ENCODE measurements at regions not wholly inside any gene's neighbourhood (a gene's known extent, or its start where the extent isn't known, plus 50 kb on each side); places are given as distances from the start of the nearest gene placed in this dataset.

DNA sequence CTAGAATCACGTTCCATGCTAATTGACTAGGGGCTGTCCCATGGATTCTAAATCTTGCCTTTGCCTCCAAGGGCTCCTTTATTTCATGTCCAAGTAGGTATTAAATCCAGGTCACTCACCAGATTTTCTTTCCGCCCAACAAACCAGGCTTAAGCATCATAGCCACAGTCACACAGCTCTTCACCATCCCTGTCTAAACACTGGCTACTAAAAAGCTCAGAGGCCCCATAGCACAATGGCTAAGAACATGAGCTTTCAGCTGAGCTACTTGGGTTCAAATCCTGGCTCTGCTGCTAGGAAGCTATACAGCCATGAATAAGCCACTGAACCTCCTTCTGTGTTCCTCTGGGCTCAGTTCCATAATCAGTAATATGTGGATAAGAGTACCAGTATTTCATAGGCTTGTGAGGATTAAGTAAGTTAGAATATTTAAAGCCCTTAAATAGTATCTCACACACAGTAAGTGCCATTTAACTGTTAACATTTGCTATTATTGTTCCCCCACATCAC is 277.2 kb upstream of the GJB5 start:
- TF ChIP-seq, protein P1, sequence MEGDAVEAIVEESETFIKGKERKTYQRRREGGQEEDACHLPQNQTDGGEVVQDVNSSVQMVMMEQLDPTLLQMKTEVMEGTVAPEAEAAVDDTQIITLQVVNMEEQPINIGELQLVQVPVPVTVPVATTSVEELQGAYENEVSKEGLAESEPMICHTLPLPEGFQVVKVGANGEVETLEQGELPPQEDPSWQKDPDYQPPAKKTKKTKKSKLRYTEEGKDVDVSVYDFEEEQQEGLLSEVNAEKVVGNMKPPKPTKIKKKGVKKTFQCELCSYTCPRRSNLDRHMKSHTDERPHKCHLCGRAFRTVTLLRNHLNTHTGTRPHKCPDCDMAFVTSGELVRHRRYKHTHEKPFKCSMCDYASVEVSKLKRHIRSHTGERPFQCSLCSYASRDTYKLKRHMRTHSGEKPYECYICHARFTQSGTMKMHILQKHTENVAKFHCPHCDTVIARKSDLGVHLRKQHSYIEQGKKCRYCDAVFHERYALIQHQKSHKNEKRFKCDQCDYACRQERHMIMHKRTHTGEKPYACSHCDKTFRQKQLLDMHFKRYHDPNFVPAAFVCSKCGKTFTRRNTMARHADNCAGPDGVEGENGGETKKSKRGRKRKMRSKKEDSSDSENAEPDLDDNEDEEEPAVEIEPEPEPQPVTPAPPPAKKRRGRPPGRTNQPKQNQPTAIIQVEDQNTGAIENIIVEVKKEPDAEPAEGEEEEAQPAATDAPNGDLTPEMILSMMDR (IDR thresholded peaks at IDR 0.05 in 8 of 11, conservative IDR thresholded peaks at IDR 0.05 in 3 of 11) = no peak
- TF ChIP-seq POLR2A (IDR thresholded peaks at IDR 0.05) (no peak), POLR2AphosphoS5 (IDR thresholded peaks at IDR 0.05) (no peak)
